Large intestine (tissue), 3 donors: ENCODE measurements at regions not wholly inside any gene's neighbourhood (a gene's known extent, or its start where the extent isn't known, plus 50 kb on each side); places are given as distances from the start of the nearest gene placed in this dataset.

Source experiments
- DNase-seq, 2 donors: peaks; one replicate each; pipeline versions ENCODE4 v3.0.0 to v3.0.0-alpha.2; 2013
- H3K27ac ChIP-seq: one replicate; pipeline ENCODE4 v1.5.1; 2013; ENCODE audit warnings: low read length
- H3K27me3 ChIP-seq: 2 replicates; pipeline ENCODE4 v1.6.1; 2013; ENCODE audit warnings: low read length; ENCODE audit not compliant: control insufficient read depth, insufficient read depth
- H3K36me3 ChIP-seq: 2 replicates; pipeline ENCODE4 v1.6.1; 2013; ENCODE audit warnings: low read length; ENCODE audit not compliant: control insufficient read depth, insufficient read depth
- H3K4me1 ChIP-seq: one replicate; pipeline ENCODE4 v1.6.1; 2013; ENCODE audit warnings: low read length; ENCODE audit not compliant: control insufficient read depth, insufficient read depth
- H3K4me3 ChIP-seq: one replicate; pipeline ENCODE4 v1.5.1; 2013; ENCODE audit warnings: low read length
- H3K9me3 ChIP-seq: one replicate; pipeline ENCODE4 v1.6.1; 2013; ENCODE audit warnings: mild to moderate bottlenecking, low read depth, low read length, moderate library complexity; ENCODE audit not compliant: control insufficient read depth
- WGBS: methylation state at CpG from one replicate; pipeline ENCODE4 v1.1.5; 2013; ENCODE audit warnings: low lambda C conversion rate; ENCODE audit not compliant: insufficient coverage; 5-methylcytosine and 5-hydroxymethylcytosine counted together

- H3K9me3 ChIP-seq, result peaks cover 4% of the 10 kb centered on the region
- no peaks in the 10 kb centered on the region for H3K36me3 ChIP-seq
- peak; percentile 46 to 87 for DNase-seq
- H3K27ac ChIP-seq, result peak overlapping the region; percentile 59
- WGBS, result 0% methylated on average over 1 of the region's 2 CpGs
- no peaks in the 10 kb centered on the region for H3K27me3 ChIP-seq
- H3K4me1 ChIP-seq, result peaks cover 30% of the 10 kb centered on the region
- no peak overlapping the region for H3K4me3 ChIP-seq
Observed at GRCh38 chr5:31021181-31021624, 172.3 kb upstream of the CDH6 start.

GRCh38 chr5:31008231-31008630 lies 185.3 kb upstream of the CDH6 start:
- Histone ChIP-seq H3K27ac (no peak overlapping the region), H3K4me1 (no peaks in the 10 kb centered on the region), H3K9me3 (peaks cover 4% of the 10 kb centered on the region), H3K27me3 (no peaks in the 10 kb centered on the region), H3K4me3 (no peak overlapping the region), H3K36me3 (no peaks in the 10 kb centered on the region)
- no peak for DNase-seq
- 80% methylated on average over 1 of the region's 5 CpGs for WGBS

GRCh38 chr5:31007672-31008071 lies 185.8 kb upstream of the CDH6 start:
- WGBS, result no CpG with 5 or more reads among the region's 4 CpGs
- H3K27me3 ChIP-seq, result no peaks in the 10 kb centered on the region
- no peak overlapping the region for H3K27ac ChIP-seq

GRCh38 chr5:31000287-31000686 lies 193.2 kb upstream of the CDH6 start:
- WGBS, result no CpG with 5 or more reads among the region's 3 CpGs
- Histone ChIP-seq H3K36me3 (no peaks in the 10 kb centered on the region), H3K9me3 (peaks cover 4% of the 10 kb centered on the region), H3K4me1 (no peaks in the 10 kb centered on the region), H3K27ac (no peak overlapping the region), H3K4me3 (no peak overlapping the region), H3K27me3 (no peaks in the 10 kb centered on the region)
- no peak for DNase-seq

More at GRCh38 chr5:31007672-31008071, 185.8 kb upstream of the CDH6 start:
- H3K9me3 ChIP-seq, result peaks cover 4% of the 10 kb centered on the region
- H3K4me1 ChIP-seq, result no peaks in the 10 kb centered on the region
- no peak for DNase-seq
- H3K4me3 ChIP-seq, result no peak overlapping the region
- no peaks in the 10 kb centered on the region for H3K36me3 ChIP-seq

GRCh38 chr5:30997681-30998080 lies 195.8 kb upstream of the CDH6 start:
- Histone ChIP-seq H3K36me3 (no peaks in the 10 kb centered on the region), H3K27ac (no peak overlapping the region), H3K4me3 (no peak overlapping the region), H3K4me1 (no peaks in the 10 kb centered on the region), H3K27me3 (no peaks in the 10 kb centered on the region), H3K9me3 (no peaks in the 10 kb centered on the region)
- WGBS, result no CpG with 5 or more reads among the region's 1 CpG
- DNase-seq, result no peak

GRCh38 chr5:30994902-30995301 lies 198.6 kb upstream of the CDH6 start:
- Histone ChIP-seq H3K4me1 (no peaks in the 10 kb centered on the region), H3K27me3 (no peaks in the 10 kb centered on the region), H3K36me3 (no peaks in the 10 kb centered on the region), H3K9me3 (no peaks in the 10 kb centered on the region), H3K4me3 (no peak overlapping the region), H3K27ac (no peak overlapping the region)
- DNase-seq, result no peak
- WGBS, result 67% methylated on average over 1 of the region's 3 CpGs

GRCh38 chr5:30994176-30994575 lies 199.3 kb upstream of the CDH6 start:
- no peak for DNase-seq
- Histone ChIP-seq H3K9me3 (no peaks in the 10 kb centered on the region), H3K27me3 (no peaks in the 10 kb centered on the region), H3K4me3 (no peak overlapping the region), H3K36me3 (no peaks in the 10 kb centered on the region), H3K4me1 (no peaks in the 10 kb centered on the region), H3K27ac (no peak overlapping the region)
- WGBS, result 96% methylated on average over 4 of the region's 4 CpGs

- no peak overlapping the region for H3K4me3 ChIP-seq
- H3K27ac ChIP-seq, result no peak overlapping the region
- DNase-seq, result no peak
- no CpG with 5 or more reads among the region's 5 CpGs for WGBS
- no peaks in the 10 kb centered on the region for H3K9me3 ChIP-seq
- no peaks in the 10 kb centered on the region for H3K27me3 ChIP-seq
- H3K36me3 ChIP-seq, result no peaks in the 10 kb centered on the region
- H3K4me1 ChIP-seq, result no peaks in the 10 kb centered on the region
Observed at GRCh38 chr5:30991462-30991861, 202.0 kb upstream of the CDH6 start.

GRCh38 chr5:30981576-30981975 lies 211.9 kb upstream of the CDH6 start:
- no peaks in the 10 kb centered on the region for H3K27me3 ChIP-seq
- DNase-seq, result no peak
- H3K36me3 ChIP-seq, result no peaks in the 10 kb centered on the region
- no peaks in the 10 kb centered on the region for H3K9me3 ChIP-seq
- no peak overlapping the region for H3K27ac ChIP-seq
- no peak overlapping the region for H3K4me3 ChIP-seq
- H3K4me1 ChIP-seq, result no peaks in the 10 kb centered on the region

GRCh38 chr5:30968971-30969370 lies 224.5 kb upstream of the CDH6 start:
- no peaks in the 10 kb centered on the region for H3K27me3 ChIP-seq
- no peak overlapping the region for H3K27ac ChIP-seq
- H3K9me3 ChIP-seq, result no peaks in the 10 kb centered on the region
- no peaks in the 10 kb centered on the region for H3K4me1 ChIP-seq
- DNase-seq, result no peak
- no peak overlapping the region for H3K4me3 ChIP-seq
- WGBS, result no CpG with 5 or more reads among the region's 1 CpG
- no peaks in the 10 kb centered on the region for H3K36me3 ChIP-seq

- Histone ChIP-seq H3K4me1 (no peaks in the 10 kb centered on the region), H3K9me3 (no peaks in the 10 kb centered on the region), H3K4me3 (no peak overlapping the region), H3K27ac (no peak overlapping the region), H3K27me3 (no peaks in the 10 kb centered on the region), H3K36me3 (no peaks in the 10 kb centered on the region)
- no CpG with 5 or more reads among the region's 1 CpG for WGBS
- no peak for DNase-seq
Observed at GRCh38 chr5:30960036-30960435, 233.4 kb upstream of the CDH6 start.
